ENCODE measurements at regions not wholly inside any gene's neighbourhood (a gene's known extent, or its start where the extent isn't known, plus 50 kb on each side); places are given as distances from the start of the nearest gene placed in this dataset.

DNA sequence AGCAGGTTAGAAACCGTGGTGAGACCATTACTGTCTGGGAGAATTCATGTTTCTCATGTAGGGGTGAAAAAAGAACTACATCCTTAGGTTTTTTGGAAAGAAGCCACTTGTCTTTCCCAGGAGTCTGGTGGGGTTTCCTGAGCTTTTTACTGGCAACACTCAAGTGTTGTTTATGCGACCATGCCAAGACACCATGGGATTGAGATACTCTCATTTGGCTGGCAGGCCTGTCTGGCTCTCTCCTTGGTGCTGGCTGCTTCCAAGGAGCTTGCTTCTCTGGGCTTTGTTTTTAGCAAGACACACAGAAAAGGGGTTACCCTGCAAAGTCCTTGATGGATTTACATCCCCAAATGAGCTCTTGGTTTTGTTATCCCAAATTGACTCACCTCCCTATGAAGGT lies 80.9 kb upstream of the ISL1 start:
- intact Hi-C loops (cut with micrococcal nuclease) = no loop called here
- Mint-ChIP-seq H3K27ac (no peak overlapping the region), H3K27me3 (no peaks in the 10 kb centered on the region), H3K9me3 (peaks cover 10% of the 10 kb centered on the region), H3K4me1 (no peaks in the 10 kb centered on the region), H3K4me3 (no peak overlapping the region), H3K36me3 (ENCODE audit: low read depth) (no peaks in the 10 kb centered on the region)
- ChIA-PET CTCF (no interaction called here), POLR2A (no interaction called here)
- DNase-seq = no peak
- TF ChIP-seq, protein P1, sequence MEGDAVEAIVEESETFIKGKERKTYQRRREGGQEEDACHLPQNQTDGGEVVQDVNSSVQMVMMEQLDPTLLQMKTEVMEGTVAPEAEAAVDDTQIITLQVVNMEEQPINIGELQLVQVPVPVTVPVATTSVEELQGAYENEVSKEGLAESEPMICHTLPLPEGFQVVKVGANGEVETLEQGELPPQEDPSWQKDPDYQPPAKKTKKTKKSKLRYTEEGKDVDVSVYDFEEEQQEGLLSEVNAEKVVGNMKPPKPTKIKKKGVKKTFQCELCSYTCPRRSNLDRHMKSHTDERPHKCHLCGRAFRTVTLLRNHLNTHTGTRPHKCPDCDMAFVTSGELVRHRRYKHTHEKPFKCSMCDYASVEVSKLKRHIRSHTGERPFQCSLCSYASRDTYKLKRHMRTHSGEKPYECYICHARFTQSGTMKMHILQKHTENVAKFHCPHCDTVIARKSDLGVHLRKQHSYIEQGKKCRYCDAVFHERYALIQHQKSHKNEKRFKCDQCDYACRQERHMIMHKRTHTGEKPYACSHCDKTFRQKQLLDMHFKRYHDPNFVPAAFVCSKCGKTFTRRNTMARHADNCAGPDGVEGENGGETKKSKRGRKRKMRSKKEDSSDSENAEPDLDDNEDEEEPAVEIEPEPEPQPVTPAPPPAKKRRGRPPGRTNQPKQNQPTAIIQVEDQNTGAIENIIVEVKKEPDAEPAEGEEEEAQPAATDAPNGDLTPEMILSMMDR (IDR thresholded peaks at IDR 0.05) = no peak
- no peak for ATAC-seq (ENCODE audit: low read depth)

DNA sequence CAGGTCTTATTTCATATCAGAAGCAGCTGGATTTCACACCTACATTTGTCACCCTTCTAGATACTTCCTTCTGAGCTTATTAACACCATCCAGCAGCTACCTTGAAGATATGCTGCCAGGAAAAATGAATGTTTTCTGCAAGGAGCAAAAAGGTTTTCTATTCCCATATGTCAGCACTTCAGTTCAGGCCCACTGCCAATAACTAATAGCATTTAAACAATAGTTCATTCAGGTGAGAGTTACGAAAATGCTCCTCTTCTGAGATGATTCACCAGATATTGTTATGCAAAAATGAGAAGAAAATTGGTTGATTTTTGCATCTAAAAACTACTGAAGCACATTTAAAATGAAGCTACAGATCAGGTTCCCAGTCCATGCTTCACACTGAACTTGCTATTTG lies 56.4 kb upstream of the ISL1 start:
- Mint-ChIP-seq H3K9me3 (no peaks in the 10 kb centered on the region), H3K4me1 (no peaks in the 10 kb centered on the region), H3K27ac (no peak overlapping the region), H3K4me3 (no peak overlapping the region), H3K27me3 (no peaks in the 10 kb centered on the region), H3K36me3 (ENCODE audit: low read depth) (no peaks in the 10 kb centered on the region)
- CTCF ChIA-PET = no interaction called here
- ATAC-seq (ENCODE audit: low read depth) (no peak), DNase-seq (no peak)
- TF ChIP-seq, protein P1 (IDR thresholded peaks at IDR 0.05) = no peak
- POLR2A ChIA-PET = no interaction called here
- intact Hi-C loops (cut with micrococcal nuclease) = no loop called here

All from activated B cell treated with CpG ODN at 0.5 μM for 24 hours (primary cell).